K562 (cell line): ENCODE measurements at regions not wholly inside any gene's neighbourhood (a gene's known extent, or its start where the extent isn't known, plus 50 kb on each side); places are given as distances from the start of the nearest gene placed in this dataset.

Experiments used
- ATAC-seq: fragments of 200-7000 bp; cut with Tn5 transposase; 3 replicates; pipeline ENCODE4 v1.9.1; 2020; ENCODE audit warnings: moderate library complexity
- BruUV-seq: library from RNA; stranded (reverse); fragments of 400-500 nt; replicated peaks from 2 replicates; lab custom pipeline; 2021; lab: Mats Ljungman, UMichigan
- CTCF ChIA-PET: fragments of 300-600 bp; formaldehyde crosslinking; extraction: SDS; loops from one replicate; lab custom pipeline; 2021; ENCODE audit warnings: low intra/inter-chr PET ratio; lab: Yijun Ruan, JAX
- POLR2A ChIA-PET: fragments of 300-600, 350-650 bp; sonication (Branson Sonifier 250); formaldehyde crosslinking; extraction: SDS; loops from one replicate; lab custom pipeline; 2021; ENCODE audit warnings: antibody characterized with exemption, inconsistent platforms; lab: Yijun Ruan, JAX
- DNase-seq, 4 experiments: peaks; one replicate each; pipeline versions ENCODE4 v3.0.0 to v3.0.0-alpha.2; 2011 to 2018; ENCODE audit warnings: low spot score in 3 of 4, mixed read lengths in 3 of 4; ENCODE audit errors: extremely low read depth in 1 of 4
- FAIRE-seq: peaks from 2 replicates; lab custom pipeline; 2011; peaks lifted over from hg19 to GRCh38; lab: Jason Lieb, UNC
- H2AFZ ChIP-seq: 2 replicates; pipeline ENCODE4 v1.6.0; 2011; ENCODE audit warnings: low read depth, low read length, control low read depth, inconsistent platforms
- H3K27ac ChIP-seq: fragments of 200-600 bp; 3 replicates; pipeline ENCODE4 v1.8.0; 2011; ENCODE audit warnings: low read depth, mild to moderate bottlenecking, control low read depth, inconsistent platforms, low read length, moderate library complexity, mixed read lengths; ENCODE audit errors: extremely low read depth
- H3K27me3 ChIP-seq, 2 experiments: fragments of 300-600 bp in 1 of 2; 2 replicates in 1 of 2; 3 replicates in 1 of 2; pipeline versions ENCODE4 v1.6.0 to v1.8.0; 2011; ENCODE audit warnings: inconsistent platforms in 2 of 2, low read length in 2 of 2, mild to moderate bottlenecking in 1 of 2, mixed read lengths in 1 of 2, moderate library complexity in 1 of 2; ENCODE audit not compliant: control insufficient read depth in 2 of 2, insufficient read depth in 2 of 2
- H3K36me3 ChIP-seq: fragments of 300-600 bp; 3 replicates; pipeline ENCODE4 v1.8.0; 2011; ENCODE audit warnings: mild to moderate bottlenecking, low read length, inconsistent platforms; ENCODE audit not compliant: control insufficient read depth, insufficient read depth
- H3K4me1 ChIP-seq, 2 experiments: fragments of 200-600 bp in 1 of 2; replicated peaks in 1 of 2; 2 replicates in 1 of 2; 3 replicates in 1 of 2; pipeline versions ENCODE4 v1.5.1 to v1.8.0; 2011; ENCODE audit warnings: inconsistent platforms in 2 of 2, low read length in 2 of 2, mild to moderate bottlenecking in 1 of 2, mixed read lengths in 1 of 2, moderate library complexity in 1 of 2; ENCODE audit not compliant: control insufficient read depth in 2 of 2, insufficient read depth in 2 of 2
- H3K4me2 ChIP-seq: 2 replicates; pipeline ENCODE4 v1.6.1; 2011; ENCODE audit warnings: low read length, control low read depth, inconsistent platforms, mixed read lengths; ENCODE audit not compliant: insufficient read depth
- H3K4me3 ChIP-seq: fragments of 200-600 bp; sonication (generic), shearing (Covaris generic); 2 replicates; pipeline ENCODE4 v1.5.1; 2016; ENCODE audit warnings: control low read depth, inconsistent platforms
- H3K79me2 ChIP-seq: fragments of 200-600 bp; 3 replicates; pipeline ENCODE4 v1.8.0; 2011; ENCODE audit warnings: low read length, inconsistent platforms; ENCODE audit not compliant: control insufficient read depth, insufficient read depth
- H3K9ac ChIP-seq, 2 experiments: 2 replicates each; pipeline versions ENCODE4 v1.6.0 to v1.6.1; 2011; ENCODE audit warnings: low read depth in 2 of 2, low read length in 2 of 2, control low read depth in 1 of 2, inconsistent platforms in 1 of 2, mild to moderate bottlenecking in 1 of 2, mixed read lengths in 1 of 2; ENCODE audit not compliant: insufficient read depth in 1 of 2
- H3K9me1 ChIP-seq: one replicate; pipeline ENCODE4 v1.6.0; 2011; ENCODE audit warnings: inconsistent platforms, mild to moderate bottlenecking, low read length, moderate library complexity; ENCODE audit not compliant: control insufficient read depth, insufficient read depth
- H3K9me3 ChIP-seq: replicated peaks from 2 replicates; pipeline ENCODE4 v1.5.1; 2011; ENCODE audit warnings: low read depth, low read length, inconsistent platforms; ENCODE audit not compliant: control insufficient read depth, insufficient read depth
- H4K20me1 ChIP-seq: replicated peaks from 2 replicates; pipeline ENCODE4 v1.6.1; 2011; ENCODE audit warnings: low read length, inconsistent platforms, mixed read lengths; ENCODE audit not compliant: control insufficient read depth, insufficient read depth
- GTF2A2 ChIP-seq: IDR thresholded peaks from 2 replicates; pipeline ENCODE4 v1.6.1; 2016; ENCODE audit warnings: mild to moderate bottlenecking, missing genetic modification characterization, missing compliant biosample characterization
- MECOM ChIP-seq: fragments of 250-450 bp; sonication (Bioruptor Pico); IDR thresholded peaks from 2 replicates; pipeline ENCODE4 v1.8.0; 2022; ENCODE audit warnings: inconsistent platforms
- SMARCC2 ChIP-seq: fragments of 450-650 bp; IDR thresholded peaks from 2 replicates; pipeline ENCODE4 v1.6.1; 2017; ENCODE audit warnings: antibody characterized with exemption, moderate library complexity, mild to moderate bottlenecking, low read depth
- TFAP4 ChIP-seq: sonication (generic); formaldehyde crosslinking; IDR thresholded peaks from 2 replicates; pipeline ENCODE4 v1.8.0; 2022; ENCODE audit warnings: missing genetic modification reagents, mild to moderate bottlenecking, moderate library complexity, borderline replicate concordance
- ZNF124 ChIP-seq: sonication (generic); formaldehyde crosslinking; IDR thresholded peaks from 2 replicates; pipeline ENCODE4 v1.8.1; 2022; ENCODE audit warnings: missing genetic modification reagents
- ZNF146 ChIP-seq: IDR thresholded peaks from one replicate; pipeline ENCODE4 v1.6.1; 2018; ENCODE audit warnings: missing compliant biosample characterization; ENCODE audit not compliant: unreplicated experiment
- ZNF232 ChIP-seq: sonication (generic); formaldehyde crosslinking; IDR thresholded peaks from 2 replicates; pipeline ENCODE4 v1.8.0; 2022; ENCODE audit warnings: mild to moderate bottlenecking, missing genetic modification reagents
- ZNF696 ChIP-seq: fragments of 250-450 bp; sonication (Bioruptor Pico); conservative IDR thresholded peaks from 2 replicates; pipeline ENCODE4 v1.4.0; 2020; ENCODE audit warnings: mild to moderate bottlenecking, moderate library complexity
- WGBS: fragments of 100-300 bp; shearing (Covaris generic); methylation state at CpG from one replicate; pipeline ENCODE4 v1.1.6; 2016; ENCODE audit warnings: low coverage, mixed read lengths; ENCODE audit not compliant: insufficient coverage; ENCODE audit errors: missing lambda C conversion rate; 5-methylcytosine and 5-hydroxymethylcytosine counted together
- in situ Hi-C: fragments of 300-500 bp; cut with MboI; formaldehyde crosslinking; loops from 4 replicates; pipeline ENCODE4 v1.15.0; 2018; ENCODE audit warnings: inconsistent platforms, mixed read lengths
- intact Hi-C: fragments of 100-400 bp; cut with micrococcal nuclease; formaldehyde crosslinking; loops from 2 replicates; pipeline ENCODE4 v1.14.2; 2022
- TF ChIP-seq, protein P1 (sequence below): fragments of 250-450 bp; sonication (Bioruptor Pico); IDR thresholded peaks from 2 replicates; pipeline ENCODE4 v1.8.0; 2022; ENCODE audit warnings: inconsistent platforms

DNA sequence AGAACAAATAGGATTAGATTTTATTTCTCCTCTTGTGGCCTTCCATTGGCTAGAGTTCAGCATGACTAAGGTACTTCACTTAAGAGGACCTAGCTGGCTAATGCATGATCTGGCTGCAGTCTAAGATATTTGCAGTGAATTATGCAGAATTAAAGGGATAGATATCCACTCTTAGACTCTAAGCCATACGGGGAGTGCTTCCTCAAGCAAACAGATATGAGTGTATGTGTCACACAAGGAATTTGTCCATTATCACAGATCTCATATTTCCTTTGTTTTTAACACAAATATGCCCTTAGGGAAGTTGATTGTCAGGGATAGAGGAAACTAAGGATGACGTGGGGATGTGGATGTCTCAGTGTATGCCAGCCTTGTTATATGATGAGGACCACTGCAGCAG, 88.1 kb upstream of the DHRS4 start:
- no peak overlapping the region for H3K27ac ChIP-seq
- TF ChIP-seq ZNF146 (CRISPR knock-in tag) = no peak
- TF ChIP-seq, protein P1, sequence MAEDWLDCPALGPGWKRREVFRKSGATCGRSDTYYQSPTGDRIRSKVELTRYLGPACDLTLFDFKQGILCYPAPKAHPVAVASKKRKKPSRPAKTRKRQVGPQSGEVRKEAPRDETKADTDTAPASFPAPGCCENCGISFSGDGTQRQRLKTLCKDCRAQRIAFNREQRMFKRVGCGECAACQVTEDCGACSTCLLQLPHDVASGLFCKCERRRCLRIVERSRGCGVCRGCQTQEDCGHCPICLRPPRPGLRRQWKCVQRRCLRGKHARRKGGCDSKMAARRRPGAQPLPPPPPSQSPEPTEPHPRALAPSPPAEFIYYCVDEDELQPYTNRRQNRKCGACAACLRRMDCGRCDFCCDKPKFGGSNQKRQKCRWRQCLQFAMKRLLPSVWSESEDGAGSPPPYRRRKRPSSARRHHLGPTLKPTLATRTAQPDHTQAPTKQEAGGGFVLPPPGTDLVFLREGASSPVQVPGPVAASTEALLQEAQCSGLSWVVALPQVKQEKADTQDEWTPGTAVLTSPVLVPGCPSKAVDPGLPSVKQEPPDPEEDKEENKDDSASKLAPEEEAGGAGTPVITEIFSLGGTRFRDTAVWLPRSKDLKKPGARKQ (CRISPR knock-in tag) = no peak
- TF ChIP-seq MECOM (CRISPR knock-in tag) = no peak
- TF ChIP-seq SMARCC2 = no peak
- no peak for TF ChIP-seq ZNF124 (CRISPR knock-in tag)
- TF ChIP-seq, all 486 proteins: peak for 0
- no peak for ATAC-seq
- Histone ChIP-seq H3K4me3 (no peak overlapping the region), H3K9me3 (no peaks in the 10 kb centered on the region), H3K36me3 (no peaks in the 10 kb centered on the region), H2AFZ (no peak overlapping the region), H3K4me2 (no peak overlapping the region), H3K4me1 (no peaks in the 10 kb centered on the region), H4K20me1 (no peaks in the 10 kb centered on the region), H3K79me2 (no peaks in the 10 kb centered on the region), H3K27me3 (no peaks in the 10 kb centered on the region), H3K9ac (no peak overlapping the region), H3K9me1 (no peaks in the 10 kb centered on the region)
- intact Hi-C loops = no loop called here
- ChIA-PET CTCF (no interaction called here), POLR2A (no interaction called here)
- BruUV-seq = no TSS peak
- in situ Hi-C loops = no loop called here
- DNase-seq = no peak
- FAIRE-seq = no peak
- WGBS = 4% methylated on average over 2 of the region's 2 CpGs

DNA sequence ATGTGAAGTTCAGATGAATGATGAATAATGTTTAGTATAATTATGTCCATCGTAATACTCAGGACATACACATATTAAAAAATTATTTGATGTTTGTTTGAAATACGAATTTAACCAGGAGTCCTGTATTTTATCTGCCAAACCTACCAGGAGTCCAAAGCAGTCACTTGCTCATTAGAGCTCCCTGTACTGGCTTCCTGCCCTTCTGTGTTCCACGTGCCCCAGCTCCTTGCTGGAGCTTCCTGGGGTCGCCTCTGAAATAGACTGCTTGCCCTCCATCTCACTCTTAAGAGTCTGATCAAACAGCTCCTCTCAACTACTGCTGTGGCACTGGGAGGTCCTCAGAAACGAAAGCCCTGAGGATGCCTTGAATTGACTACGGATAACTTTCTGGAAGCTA, 87.3 kb upstream of the DHRS4 start:
- CTCF ChIA-PET = no interaction called here
- no TSS peak for BruUV-seq
- no peak for FAIRE-seq

More for the DNA sequence above, 87.3 kb upstream of the DHRS4 start:
- H3K79me2 ChIP-seq = no peaks in the 10 kb centered on the region
- H3K4me3 ChIP-seq = no peak overlapping the region
- H3K4me2 ChIP-seq = no peak overlapping the region
- TF ChIP-seq TFAP4 (CRISPR knock-in tag) (no peak), GTF2A2 (no peak), ZNF696 (CRISPR knock-in tag) (no peak), ZNF232 (CRISPR knock-in tag) (no peak)
- H3K36me3 ChIP-seq = no peaks in the 10 kb centered on the region
- H3K9me3 ChIP-seq = no peaks in the 10 kb centered on the region
- 3% methylated on average over 6 of the region's 6 CpGs for WGBS
- no peaks in the 10 kb centered on the region for H4K20me1 ChIP-seq
- in situ Hi-C loops = no loop called here
- H2AFZ ChIP-seq = no peak overlapping the region
- intact Hi-C loops = no loop called here
- ATAC-seq = no peak
- POLR2A ChIA-PET = interaction anchor here (0.6 kb wide), 1 partner anchor 190 kb away, joined by 4 read pairs; no protein-coding TSS in a partner anchor
- no peak for DNase-seq
- no peaks in the 10 kb centered on the region for H3K9me1 ChIP-seq
- H3K4me1 ChIP-seq = no peaks in the 10 kb centered on the region
- H3K27me3 ChIP-seq = no peaks in the 10 kb centered on the region
- no peak overlapping the region for H3K27ac ChIP-seq
- no peak overlapping the region for H3K9ac ChIP-seq
